ENCODE measurements at regions not wholly inside any gene's neighbourhood (a gene's known extent, or its start where the extent isn't known, plus 50 kb on each side); places are given as distances from the start of the nearest gene placed in this dataset.
"Not testable (repeated sequence)": the region's sequence is repeated elsewhere in the genome, so short reads cannot be mapped to it uniquely, and the experiment has no call there.

GRCh38 chr17:62196587-62196986 lies 131.5 kb upstream of the MED13 start:
- DNase-seq (ENCODE audit: low spot score), result not testable (repeated sequence)

- no peak for DNase-seq (ENCODE audit: low spot score)
These were observed 129.3 kb upstream of the MED13 start for GRCh38 chr17:62194401-62194800.

GRCh38 chr17:62193249-62193648 lies 128.2 kb upstream of the MED13 start:
- DNase-seq (ENCODE audit: low spot score), result peak; percentile 24

GRCh38 chr17:62191390-62192361 lies 126.6 kb upstream of the MED13 start:
- DNase-seq (ENCODE audit: low spot score), result no peak

- no peak for DNase-seq (ENCODE audit: low spot score)
These were observed 124.3 kb upstream of the MED13 start for GRCh38 chr17:62189377-62189776.

GRCh38 chr17:62188713-62189112 lies 123.6 kb upstream of the MED13 start:
- no peak for DNase-seq (ENCODE audit: low spot score)

- DNase-seq (ENCODE audit: low spot score), result no peak
These were observed 122.6 kb upstream of the MED13 start for GRCh38 chr17:62187681-62188080.

GRCh38 chr17:62186841-62187240 lies 121.8 kb upstream of the MED13 start:
- DNase-seq (ENCODE audit: low spot score), result no peak

GRCh38 chr17:62180772-62181171 lies 115.7 kb upstream of the MED13 start:
- no peak for DNase-seq (ENCODE audit: low spot score)

- DNase-seq (ENCODE audit: low spot score), result no peak
These were observed 114.6 kb upstream of the MED13 start for GRCh38 chr17:62179525-62180161.

GRCh38 chr17:62178579-62178978 lies 113.5 kb upstream of the MED13 start:
- DNase-seq (ENCODE audit: low spot score), result no peak

GRCh38 chr17:62172492-62173291 lies 107.6 kb upstream of the MED13 start:
- no peak for DNase-seq (ENCODE audit: low spot score)

GRCh38 chr17:62167076-62167475 lies 102.0 kb upstream of the MED13 start:
- no peak for DNase-seq (ENCODE audit: low spot score)

- DNase-seq (ENCODE audit: low spot score), result no peak
These were observed 100.0 kb upstream of the MED13 start for GRCh38 chr17:62164747-62165722.

GRCh38 chr17:62163847-62164246 lies 98.8 kb upstream of the MED13 start:
- no peak for DNase-seq (ENCODE audit: low spot score)

- DNase-seq (ENCODE audit: low spot score), result no peak
These were observed 97.8 kb upstream of the MED13 start for GRCh38 chr17:62162898-62163297.

- no peak for DNase-seq (ENCODE audit: low spot score)
These were observed 96.5 kb upstream of the MED13 start for GRCh38 chr17:62161405-62162148.

- no peak for DNase-seq (ENCODE audit: low spot score)
These were observed 95.7 kb upstream of the MED13 start for GRCh38 chr17:62160816-62161215.

- no peak for DNase-seq (ENCODE audit: low spot score)
These were observed 94.9 kb upstream of the MED13 start for GRCh38 chr17:62159994-62160393.

- DNase-seq (ENCODE audit: low spot score), result no peak
These were observed 91.9 kb upstream of the MED13 start for GRCh38 chr17:62156949-62157348.

- no peak for DNase-seq (ENCODE audit: low spot score)
These were observed 89.8 kb upstream of the MED13 start for GRCh38 chr17:62154909-62155308.

Data from iPS-NIHi11 (cell line).